HCT116 (cell line): ENCODE measurements at regions not wholly inside any gene's neighbourhood (a gene's known extent, or its start where the extent isn't known, plus 50 kb on each side); places are given as distances from the start of the nearest gene placed in this dataset.

Experiments
- ATAC-seq: fragments of 200-7000 bp; cut with Tn5 transposase; 2 replicates; pipeline ENCODE4 v1.9.1; 2020; ENCODE audit warnings: mild to moderate bottlenecking, moderate library complexity
- BruUV-seq: library from RNA; stranded (reverse); fragments of 400-500 nt; replicated peaks from 2 replicates; lab custom pipeline; 2021; lab: Mats Ljungman, UMichigan
- CTCF ChIA-PET: fragments of 300-600 bp; sonication (Branson Sonifier 250); formaldehyde crosslinking; loops from one replicate; lab custom pipeline; 2021; ENCODE audit warnings: antibody characterized with exemption; lab: Charles Lee
- POLR2A ChIA-PET: fragments of 300-600, 350-600 bp; sonication (Branson Sonifier 250); formaldehyde crosslinking; loops from one replicate; lab custom pipeline; 2021; ENCODE audit warnings: antibody characterized with exemption; lab: Charles Lee
- RAD21 ChIA-PET, 2 experiments: fragments of 300-600 bp; sonication (Branson Sonifier 250); formaldehyde crosslinking; loops; one replicate each; lab custom pipeline; 2023; ENCODE audit warnings: low total read pairs in 2 of 2; ENCODE audit not compliant: uncharacterized antibody in 2 of 2, unreplicated experiment in 2 of 2, low non-redundant PET in 1 of 2; lab: Charles Lee
- DNase-seq: peaks from one replicate; pipeline ENCODE4 v3.0.0-alpha.2; 2010; ENCODE audit warnings: low read depth, low spot score
- H2AFZ ChIP-seq: fragments of 200-600 bp; shearing (Covaris generic), sonication (generic); 2 replicates; pipeline ENCODE4 v1.6.1; 2017; ENCODE audit warnings: low read depth, mixed run types, mixed read lengths, antibody characterized with exemption, low read length; ENCODE audit not compliant: poor library complexity, severe bottlenecking
- H3K27ac ChIP-seq: 2 replicates; pipeline ENCODE4 v1.5.1; 2012; ENCODE audit warnings: low read depth, low read length
- H3K27me3 ChIP-seq: fragments of 200-600 bp; sonication (generic); 2 replicates; pipeline ENCODE4 v1.6.1; 2016; ENCODE audit warnings: mixed run types, low read length, mixed read lengths; ENCODE audit not compliant: insufficient read depth
- H3K36me3 ChIP-seq, 2 experiments: fragments of 200-500 bp in 1 of 2; fragments of 200-600 bp in 1 of 2; sonication (Bioruptor generic) in 1 of 2; sonication (generic) in 1 of 2; 2 replicates each; pipeline versions ENCODE4 v1.5.1 to v1.6.1; 2014 to 2016; ENCODE audit warnings: low read length in 2 of 2, inconsistent platforms in 1 of 2, mixed read lengths in 1 of 2, mixed run types in 1 of 2; ENCODE audit not compliant: insufficient read depth in 2 of 2, control insufficient read depth in 1 of 2
- H3K4me1 ChIP-seq, 2 experiments: fragments of 200-600 bp in 1 of 2; sonication (generic) in 1 of 2; 2 replicates each; pipeline versions ENCODE4 v1.5.1 to v1.6.1; 2012 to 2017; ENCODE audit warnings: low read length in 2 of 2, inconsistent platforms in 1 of 2, mild to moderate bottlenecking in 1 of 2, mixed read lengths in 1 of 2, mixed run types in 1 of 2, moderate library complexity in 1 of 2; ENCODE audit not compliant: insufficient read depth in 2 of 2, control insufficient read depth in 1 of 2
- H3K4me2 ChIP-seq: fragments of 200-600 bp; sonication (generic); 2 replicates; pipeline ENCODE4 v1.6.1; 2017; ENCODE audit warnings: mixed run types, low read length, mixed read lengths
- H3K4me3 ChIP-seq, 2 experiments: fragments of 200-600 bp in 1 of 2; sonication (generic) in 1 of 2; replicated peaks in 1 of 2; 2 replicates each; pipeline ENCODE4 v1.5.1; 2011 to 2016; ENCODE audit warnings: low read length in 2 of 2, control low read depth in 1 of 2, low read depth in 1 of 2, mild to moderate bottlenecking in 1 of 2, mixed read lengths in 1 of 2, mixed run types in 1 of 2
- H3K79me2 ChIP-seq: fragments of 200-600 bp; sonication (generic); 2 replicates; pipeline ENCODE4 v1.6.1; 2017; ENCODE audit warnings: mild to moderate bottlenecking, mixed run types, low read length, moderate library complexity, mixed read lengths; ENCODE audit not compliant: insufficient read depth
- H3K9ac ChIP-seq: fragments of 200-600 bp; sonication (generic); 2 replicates; pipeline ENCODE4 v1.6.1; 2016; ENCODE audit warnings: low read length, mixed read lengths
- H3K9me2 ChIP-seq: fragments of 200-600 bp; sonication (generic), shearing (Covaris generic); 2 replicates; pipeline ENCODE4 v1.6.1; 2017; ENCODE audit warnings: mixed run types, mild to moderate bottlenecking, moderate library complexity; ENCODE audit not compliant: insufficient read depth
- H3K9me3 ChIP-seq, 2 experiments: fragments of 200-500 bp in 1 of 2; fragments of 200-600 bp in 1 of 2; sonication (Bioruptor generic) in 1 of 2; sonication (generic) in 1 of 2; 2 replicates each; pipeline ENCODE4 v1.6.1; 2014 to 2017; ENCODE audit warnings: low read length in 2 of 2, mixed read lengths in 2 of 2, inconsistent platforms in 1 of 2, low read depth in 1 of 2, mild to moderate bottlenecking in 1 of 2, mixed run types in 1 of 2, moderate library complexity in 1 of 2; ENCODE audit not compliant: control insufficient read depth in 1 of 2, insufficient read depth in 1 of 2
- H4K20me1 ChIP-seq: fragments of 200-600 bp; sonication (generic), shearing (Covaris generic); 2 replicates; pipeline ENCODE4 v1.6.1; 2017; ENCODE audit warnings: mixed run types, mild to moderate bottlenecking, moderate library complexity; ENCODE audit not compliant: insufficient read depth
- CBX3 ChIP-seq: IDR thresholded peaks from 2 replicates; pipeline ENCODE4 v1.6.1; 2012; ENCODE audit warnings: low read depth
- CEBPB ChIP-seq: IDR thresholded peaks from 2 replicates; pipeline ENCODE4 v1.6.1; 2012; ENCODE audit warnings: low read depth
- ELF1 ChIP-seq: IDR thresholded peaks from 2 replicates; pipeline ENCODE4 v1.6.1; 2012; ENCODE audit warnings: low read depth, borderline replicate concordance
- EZH2 ChIP-seq: fragments of 200-600 bp; sonication (generic); IDR thresholded peaks from 2 replicates; pipeline ENCODE4 v1.6.1; 2017; ENCODE audit warnings: antibody characterized with exemption, mixed run types
- FOSL1 ChIP-seq: IDR thresholded peaks from 2 replicates; pipeline ENCODE4 v1.6.1; 2012; ENCODE audit warnings: low read depth
- JUND ChIP-seq: IDR thresholded peaks from 2 replicates; pipeline ENCODE4 v1.6.1; 2012
- POLR2AphosphoS5 ChIP-seq: IDR thresholded peaks from 2 replicates; pipeline ENCODE4 v1.6.1; 2011; ENCODE audit warnings: mild to moderate bottlenecking, low read depth, low read length, moderate library complexity
- SIN3A ChIP-seq: IDR thresholded peaks from 2 replicates; pipeline ENCODE4 v1.6.1; 2012; ENCODE audit warnings: low read depth
- SRF ChIP-seq: IDR thresholded peaks from 2 replicates; pipeline ENCODE4 v1.6.1; 2012; ENCODE audit warnings: low read depth
- TCF7L2 ChIP-seq: IDR thresholded peaks from 2 replicates; pipeline ENCODE4 v1.7.0; 2011; ENCODE audit warnings: borderline replicate concordance, inconsistent platforms; ENCODE audit not compliant: insufficient read depth, insufficient read length; ENCODE audit errors: extremely low read depth
- ZFX ChIP-seq: fragments of 450-650 bp; IDR thresholded peaks from 2 replicates; pipeline ENCODE4 v1.6.1; 2017
- ZNF274 ChIP-seq: fragments of 200-500 bp; sonication (Bioruptor generic); IDR thresholded peaks from 2 replicates; pipeline ENCODE4 v1.6.1; 2014; ENCODE audit warnings: mild to moderate bottlenecking, low read depth, low read length, inconsistent platforms
- intact Hi-C: fragments of 100-400 bp; cut with micrococcal nuclease; formaldehyde crosslinking; loops from 2 replicates; pipeline ENCODE4 v1.10.0; 2022
- TF ChIP-seq, protein P1 (sequence below): IDR thresholded peaks from 2 replicates; pipeline ENCODE4 v1.6.1; 2012
- TF ChIP-seq, protein P2 (sequence below): IDR thresholded peaks from 2 replicates; pipeline ENCODE4 v1.6.1; 2012; ENCODE audit warnings: low read depth

DNA sequence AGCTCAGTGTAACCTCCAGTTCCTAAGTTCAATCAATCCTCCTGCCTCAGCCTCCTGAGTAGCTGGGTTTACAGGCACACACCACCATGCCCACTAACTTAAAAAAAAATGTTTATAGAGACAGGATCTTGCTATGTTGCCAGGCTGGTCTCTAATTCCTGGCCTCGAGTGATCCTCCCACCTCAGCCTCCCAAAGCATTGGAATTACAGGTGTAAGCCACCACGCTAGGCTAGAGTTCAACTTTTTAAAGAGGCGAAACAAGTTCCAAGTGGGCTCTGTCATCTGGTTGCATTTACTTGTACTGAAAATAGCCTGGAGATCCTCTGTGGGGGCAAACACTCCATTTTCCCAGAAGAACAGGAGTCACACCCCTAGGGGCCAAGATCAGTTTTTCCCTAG is 100.7 kb upstream of the RIPOR2 start:
- intact Hi-C loops: no loop called here
- Histone ChIP-seq H3K9ac (no peak overlapping the region), H3K79me2 (no peaks in the 10 kb centered on the region), H3K36me3 (no peaks in the 10 kb centered on the region), H3K4me3 (no peak overlapping the region), H2AFZ (no peak overlapping the region), H4K20me1 (no peaks in the 10 kb centered on the region), H3K27ac (no peak overlapping the region), H3K27me3 (no peaks in the 10 kb centered on the region), H3K9me2 (no peaks in the 10 kb centered on the region), H3K9me3 (no peaks in the 10 kb centered on the region), H3K4me2 (no peak overlapping the region), H3K4me1 (no peaks in the 10 kb centered on the region)
- ChIA-PET RAD21 (no interaction called here), CTCF (no interaction called here), POLR2A (no interaction called here)
- DNase-seq: no peak
- TF ChIP-seq SIN3A (no peak), POLR2AphosphoS5 (no peak), ZFX (no peak), SRF (no peak), ZNF274 (no peak), FOSL1 (no peak), CBX3 (no peak), ELF1 (no peak), JUND (no peak), CEBPB (no peak), TCF7L2 (no peak)
- TF ChIP-seq, protein P1, sequence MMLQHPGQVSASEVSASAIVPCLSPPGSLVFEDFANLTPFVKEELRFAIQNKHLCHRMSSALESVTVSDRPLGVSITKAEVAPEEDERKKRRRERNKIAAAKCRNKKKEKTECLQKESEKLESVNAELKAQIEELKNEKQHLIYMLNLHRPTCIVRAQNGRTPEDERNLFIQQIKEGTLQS: no peak
- ATAC-seq: no peak
- BruUV-seq: no TSS peak

DNA sequence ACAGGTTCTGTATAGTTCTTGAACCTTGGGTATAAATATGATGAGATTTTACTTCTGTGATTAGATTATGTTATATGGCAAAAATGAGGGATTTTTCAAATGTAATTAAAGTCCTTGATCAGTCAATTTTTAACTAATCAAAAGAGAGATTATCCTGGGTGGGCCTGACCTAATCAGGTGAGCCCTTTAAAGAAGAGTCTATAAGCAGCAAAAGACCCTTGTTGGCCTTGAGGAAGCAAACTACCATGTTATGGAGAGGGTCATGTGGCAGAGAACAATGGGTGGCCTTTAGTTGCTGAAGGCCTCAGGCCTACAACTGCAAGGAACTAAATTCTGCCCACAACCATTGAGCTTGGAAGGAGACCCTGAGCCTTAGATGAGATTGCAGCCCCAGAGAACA is 102.5 kb upstream of the RIPOR2 start:
- POLR2A ChIA-PET: no interaction called here
- Histone ChIP-seq H3K9me3 (no peaks in the 10 kb centered on the region), H3K27me3 (no peaks in the 10 kb centered on the region), H3K4me3 (no peak overlapping the region), H3K9ac (no peak overlapping the region), H3K79me2 (no peaks in the 10 kb centered on the region), H3K36me3 (no peaks in the 10 kb centered on the region)
- no TSS peak for BruUV-seq
- ATAC-seq: no peak
- CTCF ChIA-PET: interaction anchor here (1.6 kb wide), 1 partner anchor 21 kb away, joined by 3 read pairs; no protein-coding TSS in a partner anchor
- TF ChIP-seq, protein P2, sequence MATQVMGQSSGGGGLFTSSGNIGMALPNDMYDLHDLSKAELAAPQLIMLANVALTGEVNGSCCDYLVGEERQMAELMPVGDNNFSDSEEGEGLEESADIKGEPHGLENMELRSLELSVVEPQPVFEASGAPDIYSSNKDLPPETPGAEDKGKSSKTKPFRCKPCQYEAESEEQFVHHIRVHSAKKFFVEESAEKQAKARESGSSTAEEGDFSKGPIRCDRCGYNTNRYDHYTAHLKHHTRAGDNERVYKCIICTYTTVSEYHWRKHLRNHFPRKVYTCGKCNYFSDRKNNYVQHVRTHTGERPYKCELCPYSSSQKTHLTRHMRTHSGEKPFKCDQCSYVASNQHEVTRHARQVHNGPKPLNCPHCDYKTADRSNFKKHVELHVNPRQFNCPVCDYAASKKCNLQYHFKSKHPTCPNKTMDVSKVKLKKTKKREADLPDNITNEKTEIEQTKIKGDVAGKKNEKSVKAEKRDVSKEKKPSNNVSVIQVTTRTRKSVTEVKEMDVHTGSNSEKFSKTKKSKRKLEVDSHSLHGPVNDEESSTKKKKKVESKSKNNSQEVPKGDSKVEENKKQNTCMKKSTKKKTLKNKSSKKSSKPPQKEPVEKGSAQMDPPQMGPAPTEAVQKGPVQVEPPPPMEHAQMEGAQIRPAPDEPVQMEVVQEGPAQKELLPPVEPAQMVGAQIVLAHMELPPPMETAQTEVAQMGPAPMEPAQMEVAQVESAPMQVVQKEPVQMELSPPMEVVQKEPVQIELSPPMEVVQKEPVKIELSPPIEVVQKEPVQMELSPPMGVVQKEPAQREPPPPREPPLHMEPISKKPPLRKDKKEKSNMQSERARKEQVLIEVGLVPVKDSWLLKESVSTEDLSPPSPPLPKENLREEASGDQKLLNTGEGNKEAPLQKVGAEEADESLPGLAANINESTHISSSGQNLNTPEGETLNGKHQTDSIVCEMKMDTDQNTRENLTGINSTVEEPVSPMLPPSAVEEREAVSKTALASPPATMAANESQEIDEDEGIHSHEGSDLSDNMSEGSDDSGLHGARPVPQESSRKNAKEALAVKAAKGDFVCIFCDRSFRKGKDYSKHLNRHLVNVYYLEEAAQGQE: no peak
- TF ChIP-seq POLR2AphosphoS5: no peak
- TF ChIP-seq EZH2: no peak
- TF ChIP-seq, all 23 proteins: peak for 0
- Histone ChIP-seq H4K20me1 (no peaks in the 10 kb centered on the region), H2AFZ (no peak overlapping the region), H3K9me2 (no peaks in the 10 kb centered on the region), H3K4me2 (no peak overlapping the region), H3K4me1 (no peaks in the 10 kb centered on the region), H3K27ac (no peak overlapping the region)
- no peak for DNase-seq
- intact Hi-C loops: no loop called here
- RAD21 ChIA-PET: no interaction called here
